Natural killer cell treated with Interleukin-12 subunit alpha and Interleukin-12 subunit beta and Interleukin-15 and Interleukin-18, amount 100 ng/mL, for 72 hours (primary cell): ENCODE measurements at regions not wholly inside any gene's neighbourhood (a gene's known extent, or its start where the extent isn't known, plus 50 kb on each side); places are given as distances from the start of the nearest gene placed in this dataset.
"Not testable (repeated sequence)": the region's sequence is repeated elsewhere in the genome, so short reads cannot be mapped to it uniquely, and the experiment has no call there.

Experiments
- ATAC-seq, 2 donors: fragments of 150-1000 bp; cut with Tn5 transposase in 1 of 2; sonication (Bioruptor Pico), chemical (Tn5 transposase) in 1 of 2; 2 replicates each; pipeline ENCODE4 v1.10.0; 2021
- DNase-seq: peaks from one replicate; pipeline ENCODE4 v3.0.0; 2022; ENCODE audit warnings: low spot score
- H3K27ac Mint-ChIP-seq, 2 donors: 1 replicate in 1 of 2; 2 replicates in 1 of 2; pipeline ENCODE4 v1.8.0; 2022; ENCODE audit warnings: mixed read lengths in 2 of 2, mild to moderate bottlenecking in 1 of 2, moderate library complexity in 1 of 2
- H3K27me3 Mint-ChIP-seq, 2 donors: 1 replicate in 1 of 2; 2 replicates in 1 of 2; pipeline ENCODE4 v1.8.0; 2022; ENCODE audit warnings: mixed read lengths in 2 of 2
- H3K36me3 Mint-ChIP-seq: one replicate; pipeline ENCODE4 v1.8.0; 2022; ENCODE audit warnings: mixed read lengths
- H3K4me1 Mint-ChIP-seq, 2 donors: 1 replicate in 1 of 2; 2 replicates in 1 of 2; pipeline ENCODE4 v1.8.0; 2022; ENCODE audit warnings: low read depth in 2 of 2, mixed read lengths in 2 of 2, mild to moderate bottlenecking in 1 of 2
- H3K4me3 Mint-ChIP-seq: one replicate; pipeline ENCODE4 v1.8.0; 2022; ENCODE audit warnings: mixed read lengths
- H3K9me3 Mint-ChIP-seq: 2 replicates; pipeline ENCODE4 v1.8.0; 2022; ENCODE audit warnings: mixed read lengths

GRCh38 chr16:63183743-63184142, 1147.5 kb upstream of the CDH8 start:
- H3K36me3 Mint-ChIP-seq: peaks cover 21% of the 10 kb centered on the region
- H3K27ac Mint-ChIP-seq: no peak overlapping the region
- ATAC-seq (no peak), DNase-seq (no peak)
- no peaks in the 10 kb centered on the region for H3K4me1 Mint-ChIP-seq
- peaks cover 26% of the 10 kb centered on the region for H3K9me3 Mint-ChIP-seq
- H3K27me3 Mint-ChIP-seq: no peaks in the 10 kb centered on the region
- no peak overlapping the region for H3K4me3 Mint-ChIP-seq

GRCh38 chr16:63175313-63175712, 1139.1 kb upstream of the CDH8 start:
- H3K36me3 Mint-ChIP-seq: peaks cover 9% of the 10 kb centered on the region
- peaks cover 26% of the 10 kb centered on the region for H3K9me3 Mint-ChIP-seq
- H3K27me3 Mint-ChIP-seq: no peaks in the 10 kb centered on the region
- H3K27ac Mint-ChIP-seq: no peak overlapping the region
- H3K4me1 Mint-ChIP-seq: no peaks in the 10 kb centered on the region
- ATAC-seq (no peak), DNase-seq (no peak)
- no peak overlapping the region for H3K4me3 Mint-ChIP-seq

- Mint-ChIP-seq H3K36me3 (peaks cover 9% of the 10 kb centered on the region), H3K9me3 (peaks cover 23% of the 10 kb centered on the region), H3K27me3 (no peaks in the 10 kb centered on the region), H3K4me3 (no peak overlapping the region), H3K4me1 (no peaks in the 10 kb centered on the region), H3K27ac (no peak overlapping the region)
- ATAC-seq (no peak), DNase-seq (no peak)
Measured at GRCh38 chr16:63174801-63175200, 1138.6 kb upstream of the CDH8 start.

- H3K4me1 Mint-ChIP-seq: no peaks in the 10 kb centered on the region
- DNase-seq (no peak), ATAC-seq (no peak)
- H3K9me3 Mint-ChIP-seq: peaks cover 27% of the 10 kb centered on the region
- H3K36me3 Mint-ChIP-seq: peaks cover 9% of the 10 kb centered on the region
- no peaks in the 10 kb centered on the region for H3K27me3 Mint-ChIP-seq
- no peak overlapping the region for H3K4me3 Mint-ChIP-seq
- H3K27ac Mint-ChIP-seq: no peak overlapping the region
Measured at GRCh38 chr16:63171545-63171944, 1135.3 kb upstream of the CDH8 start.

GRCh38 chr16:63169100-63169499, 1132.9 kb upstream of the CDH8 start:
- no peak overlapping the region for H3K27ac Mint-ChIP-seq
- peaks cover 10% of the 10 kb centered on the region for H3K36me3 Mint-ChIP-seq
- H3K27me3 Mint-ChIP-seq: no peaks in the 10 kb centered on the region
- H3K9me3 Mint-ChIP-seq: peaks cover 20% of the 10 kb centered on the region
- DNase-seq (no peak), ATAC-seq (no peak)
- H3K4me3 Mint-ChIP-seq: no peak overlapping the region
- no peaks in the 10 kb centered on the region for H3K4me1 Mint-ChIP-seq

GRCh38 chr16:63157818-63158217, 1121.6 kb upstream of the CDH8 start:
- no peak for ATAC-seq
- peaks cover 5% of the 10 kb centered on the region for H3K36me3 Mint-ChIP-seq
- no peak overlapping the region for H3K4me3 Mint-ChIP-seq
- peaks cover 16% of the 10 kb centered on the region for H3K9me3 Mint-ChIP-seq
- DNase-seq: no peak
- no peak overlapping the region for H3K27ac Mint-ChIP-seq
- H3K27me3 Mint-ChIP-seq: no peaks in the 10 kb centered on the region
- no peaks in the 10 kb centered on the region for H3K4me1 Mint-ChIP-seq

GRCh38 chr16:63146251-63146650, 1110.0 kb upstream of the CDH8 start:
- DNase-seq: no peak
- H3K4me3 Mint-ChIP-seq: no peak overlapping the region
- no peak overlapping the region for H3K27ac Mint-ChIP-seq
- peaks cover 18% of the 10 kb centered on the region for H3K9me3 Mint-ChIP-seq
- ATAC-seq: no peak
- no peaks in the 10 kb centered on the region for H3K4me1 Mint-ChIP-seq
- peaks cover 6% of the 10 kb centered on the region for H3K36me3 Mint-ChIP-seq
- H3K27me3 Mint-ChIP-seq: no peaks in the 10 kb centered on the region

GRCh38 chr16:63145411-63145810, 1109.2 kb upstream of the CDH8 start:
- no peaks in the 10 kb centered on the region for H3K4me1 Mint-ChIP-seq
- no peak for ATAC-seq
- peaks cover 21% of the 10 kb centered on the region for H3K9me3 Mint-ChIP-seq
- H3K27me3 Mint-ChIP-seq: no peaks in the 10 kb centered on the region
- H3K27ac Mint-ChIP-seq: no peak overlapping the region
- DNase-seq: no peak
- no peak overlapping the region for H3K4me3 Mint-ChIP-seq
- H3K36me3 Mint-ChIP-seq: peaks cover 6% of the 10 kb centered on the region

GRCh38 chr16:63135069-63135468, 1098.8 kb upstream of the CDH8 start:
- peaks cover 4% of the 10 kb centered on the region for H3K36me3 Mint-ChIP-seq
- H3K4me1 Mint-ChIP-seq: no peaks in the 10 kb centered on the region
- no peak overlapping the region for H3K4me3 Mint-ChIP-seq
- ATAC-seq (no peak), DNase-seq (no peak)
- H3K9me3 Mint-ChIP-seq: peaks cover 18% of the 10 kb centered on the region
- H3K27ac Mint-ChIP-seq: no peak overlapping the region
- no peaks in the 10 kb centered on the region for H3K27me3 Mint-ChIP-seq

GRCh38 chr16:63131503-63131902, 1095.3 kb upstream of the CDH8 start:
- no peak for ATAC-seq
- no peak for DNase-seq
- no peaks in the 10 kb centered on the region for H3K27me3 Mint-ChIP-seq
- no peaks in the 10 kb centered on the region for H3K4me1 Mint-ChIP-seq
- peaks cover 10% of the 10 kb centered on the region for H3K36me3 Mint-ChIP-seq
- H3K9me3 Mint-ChIP-seq: peaks cover 20% of the 10 kb centered on the region
- H3K4me3 Mint-ChIP-seq: no peak overlapping the region
- no peak overlapping the region for H3K27ac Mint-ChIP-seq

- Mint-ChIP-seq H3K9me3 (peaks cover 21% of the 10 kb centered on the region), H3K27me3 (no peaks in the 10 kb centered on the region), H3K27ac (no peak overlapping the region), H3K4me3 (no peak overlapping the region), H3K4me1 (no peaks in the 10 kb centered on the region), H3K36me3 (peaks cover 10% of the 10 kb centered on the region)
- DNase-seq (no peak), ATAC-seq (no peak)
Measured at GRCh38 chr16:63130942-63131341, 1094.7 kb upstream of the CDH8 start.

- no peaks in the 10 kb centered on the region for H3K27me3 Mint-ChIP-seq
- peaks cover 7% of the 10 kb centered on the region for H3K36me3 Mint-ChIP-seq
- ATAC-seq: no peak
- peaks cover 20% of the 10 kb centered on the region for H3K9me3 Mint-ChIP-seq
- no peak overlapping the region for H3K27ac Mint-ChIP-seq
- DNase-seq: no peak
- no peaks in the 10 kb centered on the region for H3K4me1 Mint-ChIP-seq
- no peak overlapping the region for H3K4me3 Mint-ChIP-seq
Measured at GRCh38 chr16:63129411-63130125, 1093.3 kb upstream of the CDH8 start.

GRCh38 chr16:63119905-63120304, 1083.7 kb upstream of the CDH8 start:
- not testable (repeated sequence) for H3K4me1 Mint-ChIP-seq, H3K27ac Mint-ChIP-seq, DNase-seq, H3K4me3 Mint-ChIP-seq, H3K27me3 Mint-ChIP-seq, ATAC-seq
- H3K36me3 Mint-ChIP-seq: peaks cover 14% of the 10 kb centered on the region
- H3K9me3 Mint-ChIP-seq: peaks cover 13% of the 10 kb centered on the region

- no peaks in the 10 kb centered on the region for H3K27me3 Mint-ChIP-seq
- no peaks in the 10 kb centered on the region for H3K4me1 Mint-ChIP-seq
- H3K4me3 Mint-ChIP-seq: no peak overlapping the region
- no peak overlapping the region for H3K27ac Mint-ChIP-seq
- H3K9me3 Mint-ChIP-seq: peaks cover 20% of the 10 kb centered on the region
- H3K36me3 Mint-ChIP-seq: no peaks in the 10 kb centered on the region
- no peak for ATAC-seq
- no peak for DNase-seq
Measured at GRCh38 chr16:63100082-63100481, 1063.8 kb upstream of the CDH8 start.

GRCh38 chr16:63096857-63097256, 1060.6 kb upstream of the CDH8 start:
- no peak for DNase-seq
- no peak for ATAC-seq
- H3K27ac Mint-ChIP-seq: no peak overlapping the region
- H3K27me3 Mint-ChIP-seq: no peaks in the 10 kb centered on the region
- H3K9me3 Mint-ChIP-seq: peaks cover 8% of the 10 kb centered on the region
- H3K4me1 Mint-ChIP-seq: no peaks in the 10 kb centered on the region
- no peak overlapping the region for H3K4me3 Mint-ChIP-seq
- H3K36me3 Mint-ChIP-seq: no peaks in the 10 kb centered on the region
